CD4-positive, alpha-beta T cell treated with Interferon gamma for 1 hour (primary cell): ENCODE measurements at regions not wholly inside any gene's neighbourhood (a gene's known extent, or its start where the extent isn't known, plus 50 kb on each side); places are given as distances from the start of the nearest gene placed in this dataset.

ENCODE experiments used
- DNase-seq: peaks from one replicate; pipeline ENCODE4 v3.0.0-alpha.2; 2020

GRCh38 chr5:105428451-105429380 lies 1866.1 kb upstream of the NUDT12 start:
- no peak for DNase-seq

- no peak for DNase-seq
These were observed 1851.5 kb upstream of the NUDT12 start for GRCh38 chr5:105414067-105414466.

- DNase-seq = no peak
These were observed 1850.9 kb upstream of the NUDT12 start for GRCh38 chr5:105413406-105413990.

GRCh38 chr5:105409695-105410094 lies 1847.1 kb upstream of the NUDT12 start:
- no peak for DNase-seq

DNA sequence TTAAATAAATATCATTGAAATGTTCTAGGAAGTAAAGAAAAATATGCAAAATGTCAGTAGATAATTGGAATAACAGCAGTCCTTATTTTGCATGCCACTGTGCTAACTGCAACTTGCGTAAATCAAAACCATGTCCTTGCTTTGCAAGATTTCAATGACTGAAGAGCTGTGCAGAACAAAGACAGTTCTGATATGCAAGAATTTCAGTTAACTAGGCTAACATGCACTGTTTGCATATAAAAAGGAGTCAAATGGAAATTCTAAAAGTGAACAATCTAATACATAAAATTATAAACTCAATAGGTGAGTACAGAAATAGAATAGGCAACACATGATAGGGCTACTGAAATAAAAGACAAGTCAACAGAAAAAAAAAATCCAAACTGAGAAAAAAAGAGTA lies 1844.6 kb upstream of the NUDT12 start:
- no peak for DNase-seq

GRCh38 chr5:105397749-105398148 lies 1835.2 kb upstream of the NUDT12 start:
- no peak for DNase-seq

DNA sequence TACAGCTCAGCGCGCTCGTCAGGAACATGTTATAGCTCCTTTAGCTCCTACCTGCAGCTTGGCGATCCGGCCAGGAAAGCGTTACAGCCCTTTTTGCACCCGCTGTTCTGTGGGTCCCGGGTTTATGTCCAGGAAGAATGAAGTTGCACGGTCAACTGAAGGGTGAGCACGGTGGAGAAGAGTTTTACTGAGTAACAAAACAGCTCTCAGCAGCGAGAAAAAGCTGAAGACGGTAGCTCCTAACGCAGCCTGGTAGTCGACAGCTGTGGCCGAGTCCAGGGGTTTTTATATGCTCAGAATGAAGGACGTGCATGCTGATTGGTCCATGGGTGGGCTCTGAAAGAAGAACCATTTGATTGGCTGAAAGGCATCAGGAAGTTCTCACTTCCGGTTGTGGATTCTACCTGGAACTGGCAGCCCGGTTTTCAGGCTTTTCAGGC lies 1830.1 kb upstream of the NUDT12 start:
- no peak for DNase-seq

DNA sequence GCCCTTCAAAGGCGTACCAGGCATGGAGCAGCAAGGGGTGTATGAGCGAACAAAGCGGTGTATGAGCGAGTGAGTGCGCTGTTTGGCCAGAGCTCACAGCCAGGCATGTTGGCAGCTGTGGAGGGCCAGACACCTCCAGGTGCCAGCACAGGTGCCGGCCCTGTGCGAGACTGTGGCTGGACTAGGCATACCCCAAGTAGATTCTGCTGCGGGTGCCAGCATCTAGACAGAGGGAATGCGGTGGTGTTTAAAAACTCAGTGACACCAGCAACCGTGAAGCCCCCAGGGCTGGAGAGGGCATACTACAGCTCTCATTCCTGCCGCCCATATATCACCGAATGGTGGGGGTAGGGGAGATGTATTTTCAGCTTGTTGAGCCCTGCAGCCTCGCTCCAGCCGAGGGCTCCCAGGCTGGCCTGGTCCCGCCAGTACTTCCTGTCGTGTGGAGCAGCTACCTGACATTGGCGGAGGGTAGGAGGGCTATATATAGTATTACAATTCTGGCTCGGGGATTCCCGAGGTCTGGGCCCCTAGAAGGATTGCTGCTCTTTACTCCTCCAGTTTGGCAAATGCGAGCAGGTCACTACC lies 1829.6 kb upstream of the NUDT12 start:
- no peak for DNase-seq

GRCh38 chr5:105380126-105380525 lies 1817.5 kb upstream of the NUDT12 start:
- DNase-seq = no peak

- no peak for DNase-seq
These were observed 1808.6 kb upstream of the NUDT12 start for GRCh38 chr5:105371169-105371568.

DNA sequence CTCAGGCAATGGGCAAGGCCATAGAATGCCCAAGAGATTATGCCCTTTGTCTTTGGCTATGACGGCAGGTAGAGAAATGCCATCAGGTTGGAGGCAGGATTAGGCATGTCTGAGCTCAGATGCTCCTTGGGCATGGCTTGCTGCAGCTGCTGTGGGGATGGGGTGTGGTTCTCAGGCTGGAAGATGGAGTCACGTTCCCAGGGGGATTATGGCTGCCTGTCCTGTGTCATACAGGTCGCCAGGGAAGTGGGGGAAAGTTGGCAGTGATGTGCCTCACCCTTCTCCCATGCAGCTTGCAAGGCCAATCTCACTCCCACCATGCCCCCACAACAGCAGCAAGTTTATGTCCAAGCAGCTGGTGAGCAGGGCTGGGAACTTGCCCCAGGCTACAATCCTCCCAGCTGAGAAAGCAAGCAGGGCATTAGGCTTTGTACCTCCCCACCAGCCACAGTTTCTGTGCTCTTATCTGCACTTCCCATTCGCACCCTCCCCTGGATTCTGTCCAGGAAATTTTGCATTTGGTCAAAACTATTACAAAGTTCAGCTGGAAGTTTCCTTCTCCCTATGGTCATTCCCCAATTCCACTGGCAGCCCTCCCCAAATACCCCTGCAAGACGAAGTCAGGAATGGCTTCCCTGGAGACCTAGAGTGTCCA lies 1788.0 kb upstream of the NUDT12 start:
- DNase-seq = no peak

DNA sequence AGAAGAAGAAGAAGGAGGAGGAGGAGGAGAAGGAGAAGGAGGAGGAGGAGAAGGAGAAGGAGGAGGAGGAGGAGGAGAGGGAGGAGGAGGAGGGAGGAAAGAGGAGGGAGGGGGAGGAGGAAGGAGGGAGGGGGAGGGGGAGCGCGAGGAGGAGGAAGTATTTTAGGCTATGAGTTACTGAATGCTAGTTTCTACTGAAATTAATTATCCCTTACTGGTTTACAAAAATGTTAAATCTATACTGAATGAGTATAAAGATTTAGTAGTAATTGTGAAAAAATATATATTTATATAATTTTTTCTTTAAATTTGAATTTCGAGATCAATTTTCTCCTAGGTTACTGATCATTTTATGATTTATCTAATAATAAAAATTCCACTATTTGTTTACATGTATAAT lies 1769.0 kb upstream of the NUDT12 start:
- no peak for DNase-seq

- DNase-seq = no peak
These were observed 1767.6 kb upstream of the NUDT12 start for GRCh38 chr5:105330185-105330584.

DNA sequence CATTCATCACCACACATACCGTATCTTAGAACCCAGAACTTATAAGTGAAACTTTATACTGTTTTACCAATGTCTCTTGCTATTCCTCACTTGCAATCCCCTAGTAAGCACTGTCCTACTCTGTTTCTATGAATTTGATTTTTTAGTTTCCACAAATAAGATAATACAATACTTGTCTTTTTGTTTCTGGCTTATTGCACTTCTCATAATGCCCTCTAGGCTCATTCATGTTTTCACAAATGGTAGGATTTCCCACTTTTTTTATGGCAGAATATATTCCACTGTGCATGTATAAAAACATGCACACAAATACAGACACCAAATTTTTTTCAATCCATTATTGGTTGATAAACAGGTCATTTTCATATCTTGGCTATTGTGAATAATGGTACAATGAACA lies 1742.3 kb upstream of the NUDT12 start:
- DNase-seq = no peak

- no peak for DNase-seq
These were observed 1726.4 kb upstream of the NUDT12 start for GRCh38 chr5:105288946-105289345.

DNA sequence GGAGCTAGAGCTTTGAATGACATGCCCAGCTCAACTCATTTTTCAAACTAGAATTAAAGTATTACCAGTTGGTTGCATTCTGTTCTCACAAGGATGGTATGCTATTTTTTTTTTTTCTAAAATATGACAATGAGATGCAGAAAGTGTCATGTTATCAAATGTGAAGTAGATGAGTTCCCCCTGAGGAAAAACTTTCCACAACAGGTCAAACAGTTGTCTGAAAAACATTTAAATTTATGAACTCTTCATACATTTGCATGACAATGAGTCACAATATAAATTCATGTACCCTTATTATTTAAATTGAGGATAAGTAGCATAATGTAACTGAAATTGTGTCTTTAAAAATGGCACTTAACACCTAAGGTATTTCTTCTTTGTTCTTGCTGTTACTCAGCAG lies 1720.5 kb upstream of the NUDT12 start:
- DNase-seq = no peak

DNA sequence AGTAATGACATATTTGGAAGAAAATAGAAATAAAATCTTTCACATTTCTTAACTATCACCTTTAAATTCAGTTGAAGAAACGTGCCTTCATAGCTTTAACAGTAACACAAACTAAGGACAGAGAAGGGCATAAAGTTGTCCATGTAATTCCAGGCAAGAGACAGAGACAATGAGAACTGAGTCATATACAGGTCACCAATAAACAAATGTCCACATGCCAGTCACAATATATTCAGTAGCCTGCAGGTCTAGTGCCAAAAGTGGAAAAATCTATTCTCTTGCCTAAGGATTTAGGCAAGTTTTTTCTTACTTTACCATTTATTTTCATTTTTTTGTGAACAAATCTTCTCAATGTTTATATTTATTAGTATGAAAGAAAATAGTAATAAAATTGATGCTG lies 1711.5 kb upstream of the NUDT12 start:
- no peak for DNase-seq

- DNase-seq = no peak
These were observed 1700.9 kb upstream of the NUDT12 start for GRCh38 chr5:105263515-105263914.

DNA sequence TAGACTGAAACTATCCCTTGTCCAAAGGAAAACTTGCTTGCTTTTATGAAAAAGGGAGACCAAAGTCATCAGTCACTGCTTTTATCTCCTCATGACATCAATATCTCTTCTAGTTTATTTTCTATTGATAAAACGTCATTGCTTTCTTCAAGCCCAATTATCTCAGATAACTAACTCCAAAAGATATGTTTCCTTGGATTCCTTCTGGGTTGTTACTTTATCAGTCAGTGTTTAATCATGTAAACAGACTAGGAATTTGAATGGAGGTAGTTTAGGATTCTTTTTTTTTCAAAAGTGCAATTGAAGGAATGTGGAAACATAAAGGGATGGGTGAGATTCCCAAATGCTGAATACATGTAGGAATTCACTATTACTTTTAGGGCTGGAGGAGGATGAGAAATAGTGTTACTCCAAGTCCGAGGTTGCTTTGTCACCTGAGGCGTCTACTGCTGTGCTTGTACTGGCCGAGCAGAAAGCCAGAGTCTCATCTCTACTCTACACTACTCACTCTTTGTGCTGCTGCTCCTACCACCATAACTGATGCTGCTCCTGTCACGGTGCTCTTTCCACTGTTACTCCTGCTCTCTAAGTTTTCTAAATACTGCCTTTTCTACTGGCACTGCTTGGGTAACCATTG lies 1697.1 kb upstream of the NUDT12 start:
- no peak for DNase-seq

- no peak for DNase-seq
These were observed 1676.0 kb upstream of the NUDT12 start for GRCh38 chr5:105238561-105238960.

DNA sequence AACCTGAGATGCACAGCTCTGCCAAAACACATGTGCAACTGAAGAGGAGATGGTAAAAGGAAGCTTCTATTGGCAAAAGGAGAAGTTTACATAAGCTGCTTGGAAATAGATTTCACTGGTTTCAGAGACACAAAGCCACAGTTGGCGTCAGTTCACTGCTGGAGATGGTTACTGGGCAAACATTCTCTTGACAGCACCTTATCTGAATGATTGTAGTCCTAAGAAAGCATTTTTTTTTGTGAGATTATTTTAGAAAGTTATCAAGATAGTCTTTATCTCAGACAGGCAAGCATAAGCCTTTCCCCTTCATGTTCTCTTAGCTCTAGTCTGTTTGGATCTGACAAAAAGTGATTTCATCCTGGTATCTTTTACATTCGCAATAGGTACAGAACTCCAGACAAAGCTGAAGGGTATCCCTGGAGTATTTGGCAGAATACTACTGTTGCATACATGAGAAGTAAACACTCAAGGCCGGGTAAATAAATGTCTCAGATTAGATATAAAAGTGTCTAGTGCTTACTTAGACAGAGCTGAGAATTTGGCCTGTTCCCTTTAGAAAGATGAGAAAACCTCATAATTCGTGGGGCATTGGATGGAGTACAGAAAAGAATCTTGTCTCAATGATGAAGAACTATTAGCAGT lies 1668.0 kb upstream of the NUDT12 start:
- DNase-seq = no peak

DNA sequence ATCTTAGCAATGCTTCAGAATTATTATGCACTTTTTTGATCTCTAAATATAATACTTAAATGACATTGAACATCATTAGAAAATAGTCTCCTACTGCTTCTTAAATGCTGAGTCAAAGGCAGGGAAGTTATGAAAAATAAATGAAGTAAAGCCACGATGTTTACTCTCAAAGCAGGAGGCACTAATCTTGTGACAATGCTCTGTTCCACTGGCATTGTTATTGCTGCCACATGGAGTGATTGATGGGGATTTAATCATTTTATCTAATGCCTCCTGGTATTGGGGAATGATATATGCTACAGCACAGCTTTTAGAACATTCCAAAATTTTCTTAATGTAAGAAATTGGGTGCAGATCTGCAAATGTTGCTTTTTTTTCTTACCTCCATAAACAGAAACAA lies 1655.4 kb upstream of the NUDT12 start:
- DNase-seq = no peak

GRCh38 chr5:105213078-105213477 lies 1650.5 kb upstream of the NUDT12 start:
- DNase-seq = no peak
